GM21619 (cell line): ENCODE measurements at regions not wholly inside any gene's neighbourhood (a gene's known extent, or its start where the extent isn't known, plus 50 kb on each side); places are given as distances from the start of the nearest gene placed in this dataset.
"Not testable (repeated sequence)": the region's sequence is repeated elsewhere in the genome, so short reads cannot be mapped to it uniquely, and the experiment has no call there.

Experiments used
- ATAC-seq: cut with Tn5 transposase; IDR thresholded peaks from one replicate; pipeline ENCODE4 v1.9.1; 2021; ENCODE audit not compliant: unreplicated experiment

DNA sequence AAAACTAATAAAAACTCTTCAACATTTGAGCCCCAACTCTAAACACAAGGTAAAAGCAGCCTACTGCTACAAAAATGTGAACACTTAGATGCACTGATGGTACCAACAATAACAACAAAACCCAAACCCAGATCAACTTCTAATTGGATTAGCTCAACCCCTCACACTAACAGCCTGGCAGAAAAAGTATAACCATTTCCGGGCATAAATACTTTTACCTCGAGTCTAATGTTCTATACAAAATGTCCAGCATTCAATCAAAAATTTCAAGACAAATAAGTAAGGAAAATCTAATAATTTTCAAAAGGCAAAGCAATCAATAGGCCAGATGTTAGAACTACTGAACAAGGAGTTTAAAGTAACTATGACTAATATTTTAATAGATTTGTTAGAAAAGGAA, 303.3 kb downstream of the ARRDC4 start:
- ATAC-seq, result no peak

GRCh38 chr15:98266295-98266694, 305.8 kb downstream of the ARRDC4 start:
- no peak for ATAC-seq

- no peak for ATAC-seq
Observed at GRCh38 chr15:98268163-98268562, 307.7 kb downstream of the ARRDC4 start.

- no peak for ATAC-seq
Observed at GRCh38 chr15:98272625-98273024, 312.1 kb downstream of the ARRDC4 start.

- ATAC-seq, result no peak
Observed at GRCh38 chr15:98276018-98276417, 315.5 kb downstream of the ARRDC4 start.

GRCh38 chr15:98277602-98278001, 317.1 kb downstream of the ARRDC4 start:
- ATAC-seq, result no peak

- no peak for ATAC-seq
Observed at GRCh38 chr15:98280284-98280975, 319.9 kb downstream of the ARRDC4 start.

GRCh38 chr15:98281130-98281529, 320.6 kb downstream of the ARRDC4 start:
- no peak for ATAC-seq

GRCh38 chr15:98282656-98283332, 322.3 kb downstream of the ARRDC4 start:
- ATAC-seq, result no peak

DNA sequence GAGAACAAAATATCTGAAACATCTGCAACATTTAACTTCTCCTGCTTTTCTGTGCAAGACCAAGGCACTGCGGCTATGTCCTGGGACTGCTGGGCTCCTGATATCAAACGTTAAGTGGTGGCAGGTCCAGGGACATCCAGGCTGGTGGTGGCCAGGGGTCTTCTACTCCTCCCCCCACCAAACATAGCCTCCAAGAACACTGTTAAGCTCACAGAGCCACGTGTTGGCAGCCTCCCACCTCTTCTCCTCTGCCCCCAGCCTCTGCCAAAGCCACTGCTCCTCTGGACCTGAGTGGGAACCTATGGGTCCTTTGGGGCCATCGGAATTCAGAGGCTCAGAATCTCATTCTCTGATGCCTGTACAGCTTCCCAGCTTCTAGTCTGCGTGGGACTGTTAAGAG, 325.7 kb downstream of the ARRDC4 start:
- no peak for ATAC-seq

DNA sequence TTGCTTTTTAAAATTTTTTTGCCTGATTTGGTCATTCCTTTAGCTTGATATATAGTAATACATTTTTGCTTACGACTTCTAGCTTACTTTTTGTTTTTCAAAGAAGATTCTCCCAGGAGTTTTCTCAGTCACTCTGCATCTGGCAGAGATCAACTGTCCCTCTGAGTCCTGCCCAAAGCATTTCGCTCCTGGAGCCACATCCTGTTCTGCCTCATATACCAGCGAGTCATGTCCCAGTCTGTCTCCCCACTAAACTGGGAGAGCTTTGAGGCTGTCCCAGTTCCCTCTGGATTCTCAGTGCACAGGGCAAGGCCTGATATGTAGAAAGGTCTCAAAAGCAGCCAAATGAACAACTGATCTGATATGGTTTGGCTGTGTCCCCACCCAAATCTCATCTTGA, 326.3 kb downstream of the ARRDC4 start:
- no peak for ATAC-seq

DNA sequence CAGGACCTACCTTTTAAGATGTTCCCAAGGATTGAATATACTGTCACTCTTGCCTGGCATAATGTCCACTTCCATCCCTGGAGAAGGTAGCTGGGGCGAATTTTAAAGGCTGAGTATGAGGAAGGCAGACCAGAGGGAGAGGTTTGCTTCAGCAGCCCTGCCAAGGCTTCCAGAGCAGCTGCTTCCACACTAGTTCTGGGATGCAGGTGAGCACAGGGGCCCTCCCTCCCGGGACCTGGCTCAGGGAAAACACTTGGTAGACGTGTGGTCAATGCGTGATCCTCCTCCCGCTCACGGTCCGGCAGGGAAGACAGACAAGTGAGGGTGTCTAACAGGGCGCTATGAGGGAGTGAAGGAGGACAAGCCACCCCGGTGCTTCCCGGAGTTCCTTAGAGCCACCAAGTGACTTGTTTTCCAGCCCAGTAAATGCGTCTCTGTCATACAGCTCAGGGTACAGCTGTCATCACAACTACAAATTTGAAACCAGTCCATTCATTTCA, 327.6 kb downstream of the ARRDC4 start:
- ATAC-seq, result no peak

- ATAC-seq, result no peak
Observed at GRCh38 chr15:98289747-98290146, 329.2 kb downstream of the ARRDC4 start.

- ATAC-seq, result peak; percentile 67
Observed at GRCh38 chr15:98292442-98293240, 332.1 kb downstream of the ARRDC4 start.

DNA sequence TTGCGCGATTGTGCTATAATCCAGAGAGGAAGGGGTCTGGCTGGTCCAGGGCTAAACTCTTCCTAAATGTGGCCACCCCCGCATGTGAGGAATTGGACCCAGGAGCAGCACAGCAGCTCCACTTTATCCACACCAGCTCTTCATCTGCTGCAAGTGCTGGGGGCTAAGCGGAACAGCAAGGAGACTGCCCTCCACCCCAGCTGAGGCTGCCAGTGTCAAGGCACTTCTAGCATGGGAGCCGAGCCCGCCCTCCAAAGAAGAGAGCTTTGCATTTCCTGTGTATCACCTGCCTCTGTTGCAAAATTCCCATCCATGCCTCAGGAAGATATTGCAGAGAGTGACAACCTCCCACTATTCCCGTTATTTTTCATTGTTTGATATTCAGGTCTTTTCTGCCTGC, 333.6 kb downstream of the ARRDC4 start:
- no peak for ATAC-seq

GRCh38 chr15:98295101-98295759, 334.7 kb downstream of the ARRDC4 start:
- not testable (repeated sequence) for ATAC-seq

- no peak for ATAC-seq
Observed at GRCh38 chr15:98296653-98297052, 336.1 kb downstream of the ARRDC4 start.

GRCh38 chr15:98304371-98304770, 343.9 kb downstream of the ARRDC4 start:
- no peak for ATAC-seq

- ATAC-seq, result no peak
Observed at GRCh38 chr15:98308117-98308516, 340.2 kb upstream of the IGF1R start.

GRCh38 chr15:98311566-98312188, 336.7 kb upstream of the IGF1R start:
- ATAC-seq, result peak; percentile 71

DNA sequence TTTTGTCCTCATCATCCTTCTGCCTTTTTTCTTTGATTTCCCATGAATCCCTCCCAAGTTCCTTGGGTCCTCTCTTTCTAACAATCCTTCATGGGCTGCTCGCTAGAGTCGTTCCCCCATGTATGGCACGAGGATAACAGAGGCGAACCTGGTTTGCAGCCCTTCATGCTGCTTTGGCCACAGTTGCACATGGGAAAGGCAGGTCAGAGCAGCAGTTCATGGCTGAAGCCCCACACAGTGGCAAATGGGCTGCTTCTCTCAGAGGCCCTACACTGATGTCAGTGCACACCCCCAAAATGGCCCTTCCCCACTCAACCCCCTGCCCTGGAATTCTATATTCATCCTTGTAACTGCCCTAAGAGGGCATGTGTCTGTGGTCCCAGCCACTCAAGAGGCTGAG, 335.4 kb upstream of the IGF1R start:
- no peak for ATAC-seq
